Thymus (tissue), 11 donors: ENCODE measurements at regions not wholly inside any gene's neighbourhood (a gene's known extent, or its start where the extent isn't known, plus 50 kb on each side); places are given as distances from the start of the nearest gene placed in this dataset.

Experiments
- DNase-seq, 9 donors: peaks; one replicate each; pipeline ENCODE4 v3.0.0-alpha.2; 2013; ENCODE audit warnings: low spot score in 9 of 9, low read depth in 6 of 9, missing footprints in 1 of 9
- H3K27ac ChIP-seq, 2 donors: one replicate each; pipeline ENCODE4 v1.5.1; 2013; ENCODE audit warnings: control low read depth in 1 of 2, low read depth in 1 of 2, low read length in 1 of 2, mild to moderate bottlenecking in 1 of 2, moderate library complexity in 1 of 2
- H3K27me3 ChIP-seq, 2 donors: one replicate each; pipeline ENCODE4 v1.5.1; 2013; ENCODE audit warnings: low read length in 1 of 2; ENCODE audit not compliant: control insufficient read depth in 2 of 2, insufficient read depth in 1 of 2
- H3K36me3 ChIP-seq, 2 donors: one replicate each; pipeline ENCODE4 v1.5.1; 2013; ENCODE audit warnings: low read length in 1 of 2, mild to moderate bottlenecking in 1 of 2, moderate library complexity in 1 of 2; ENCODE audit not compliant: control insufficient read depth in 2 of 2, insufficient read depth in 2 of 2
- H3K4me1 ChIP-seq, 2 donors: one replicate each; pipeline ENCODE4 v1.5.1; 2013; ENCODE audit warnings: low read length in 2 of 2; ENCODE audit not compliant: control insufficient read depth in 2 of 2, insufficient read depth in 2 of 2
- H3K4me3 ChIP-seq, 2 donors: one replicate each; pipeline ENCODE4 v1.5.1; 2013; ENCODE audit warnings: low read length in 2 of 2, control low read depth in 1 of 2, mild to moderate bottlenecking in 1 of 2
- H3K9me3 ChIP-seq, 2 donors: one replicate each; pipeline ENCODE4 v1.5.1; 2013; ENCODE audit warnings: low read length in 1 of 2, mild to moderate bottlenecking in 1 of 2; ENCODE audit not compliant: control insufficient read depth in 2 of 2, insufficient read depth in 1 of 2
- WGBS: extraction: QIAGEN DNeasy Blood & Tissue Kit; methylation state at CpG from one replicate; pipeline ENCODE4 v1.1.7; 2013; 5-methylcytosine and 5-hydroxymethylcytosine counted together
- donor health status: healthy.

GRCh38 chr11:28518825-28519224 is 410.6 kb downstream of the METTL15 start:
- DNase-seq, result no peak
- Histone ChIP-seq H3K4me1 (no peaks in the 10 kb centered on the region), H3K27me3 (no peaks in the 10 kb centered on the region)

GRCh38 chr11:28517621-28518020 is 409.4 kb downstream of the METTL15 start:
- WGBS, result 67% methylated on average over 5 of the region's 5 CpGs
- Histone ChIP-seq H3K4me1 (no peaks in the 10 kb centered on the region), H3K9me3 (no peaks in the 10 kb centered on the region), H3K4me3 (no peak overlapping the region), H3K27me3 (no peaks in the 10 kb centered on the region), H3K36me3 (no peaks in the 10 kb centered on the region), H3K27ac (no peak overlapping the region)
- DNase-seq, result no peak

More at GRCh38 chr11:28518825-28519224, 410.6 kb downstream of the METTL15 start:
- Histone ChIP-seq H3K9me3 (no peaks in the 10 kb centered on the region), H3K27ac (no peak overlapping the region), H3K4me3 (no peak overlapping the region), H3K36me3 (no peaks in the 10 kb centered on the region)

GRCh38 chr11:28514391-28514790 is 406.2 kb downstream of the METTL15 start:
- Histone ChIP-seq H3K9me3 (no peaks in the 10 kb centered on the region), H3K4me1 (no peaks in the 10 kb centered on the region), H3K27ac (no peak overlapping the region), H3K36me3 (no peaks in the 10 kb centered on the region), H3K4me3 (no peak overlapping the region), H3K27me3 (no peaks in the 10 kb centered on the region)
- 89% methylated on average over 2 of the region's 2 CpGs for WGBS
- DNase-seq, result no peak

- no peaks in the 10 kb centered on the region for H3K4me1 ChIP-seq
- no peaks in the 10 kb centered on the region for H3K9me3 ChIP-seq
- H3K27me3 ChIP-seq, result no peaks in the 10 kb centered on the region
- DNase-seq, result no peak
- no peaks in the 10 kb centered on the region for H3K36me3 ChIP-seq
- 95% methylated on average over 19 of the region's 19 CpGs for WGBS
- H3K27ac ChIP-seq, result no peak overlapping the region
- no peak overlapping the region for H3K4me3 ChIP-seq
These were observed 404.1 kb downstream of the METTL15 start for GRCh38 chr11:28512143-28512756.

GRCh38 chr11:28505232-28505631 is 397.0 kb downstream of the METTL15 start:
- no peaks in the 10 kb centered on the region for H3K4me1 ChIP-seq
- no peak for DNase-seq
- no peaks in the 10 kb centered on the region for H3K27me3 ChIP-seq
- H3K36me3 ChIP-seq, result no peaks in the 10 kb centered on the region
- 84% methylated on average over 3 of the region's 3 CpGs for WGBS
- no peak overlapping the region for H3K4me3 ChIP-seq
- no peaks in the 10 kb centered on the region for H3K9me3 ChIP-seq
- H3K27ac ChIP-seq, result no peak overlapping the region

GRCh38 chr11:28504555-28505110 is 396.4 kb downstream of the METTL15 start:
- WGBS, result 86% methylated on average over 6 of the region's 6 CpGs
- no peak for DNase-seq

GRCh38 chr11:28495333-28495732 is 387.1 kb downstream of the METTL15 start:
- DNase-seq, result no peak
- Histone ChIP-seq H3K9me3 (no peaks in the 10 kb centered on the region), H3K4me3 (no peak overlapping the region), H3K27me3 (no peaks in the 10 kb centered on the region), H3K4me1 (no peaks in the 10 kb centered on the region), H3K36me3 (no peaks in the 10 kb centered on the region), H3K27ac (no peak overlapping the region)
- 96% methylated on average over 2 of the region's 2 CpGs for WGBS

More at GRCh38 chr11:28504555-28505110, 396.4 kb downstream of the METTL15 start:
- Histone ChIP-seq H3K4me3 (no peak overlapping the region), H3K36me3 (no peaks in the 10 kb centered on the region), H3K27ac (no peak overlapping the region), H3K9me3 (no peaks in the 10 kb centered on the region), H3K27me3 (no peaks in the 10 kb centered on the region), H3K4me1 (no peaks in the 10 kb centered on the region)

GRCh38 chr11:28491431-28491830 is 383.2 kb downstream of the METTL15 start:
- Histone ChIP-seq H3K9me3 (no peaks in the 10 kb centered on the region), H3K27ac (no peak overlapping the region), H3K4me3 (no peak overlapping the region), H3K36me3 (no peaks in the 10 kb centered on the region), H3K27me3 (no peaks in the 10 kb centered on the region), H3K4me1 (no peaks in the 10 kb centered on the region)
- no peak for DNase-seq
- WGBS, result 90% methylated on average over 1 of the region's 1 CpG

- H3K4me1 ChIP-seq, result no peaks in the 10 kb centered on the region
- DNase-seq, result no peak
- no peak overlapping the region for H3K4me3 ChIP-seq
- no peaks in the 10 kb centered on the region for H3K27me3 ChIP-seq
- no peaks in the 10 kb centered on the region for H3K9me3 ChIP-seq
- H3K36me3 ChIP-seq, result no peaks in the 10 kb centered on the region
- no peak overlapping the region for H3K27ac ChIP-seq
These were observed 382.7 kb downstream of the METTL15 start for GRCh38 chr11:28490773-28491382.
